NT2/D1 (cell line): ENCODE measurements at regions not wholly inside any gene's neighbourhood (a gene's known extent, or its start where the extent isn't known, plus 50 kb on each side); places are given as distances from the start of the nearest gene placed in this dataset.

Experiments used
- YY1 ChIP-seq: IDR thresholded peaks from 2 replicates; pipeline ENCODE4 v1.6.1; 2011; ENCODE audit not compliant: insufficient read length, insufficient read depth
- ZNF274 ChIP-seq: IDR thresholded peaks from 2 replicates; pipeline ENCODE4 v1.6.1; 2011; ENCODE audit warnings: mild to moderate bottlenecking, low read depth, low read length

DNA sequence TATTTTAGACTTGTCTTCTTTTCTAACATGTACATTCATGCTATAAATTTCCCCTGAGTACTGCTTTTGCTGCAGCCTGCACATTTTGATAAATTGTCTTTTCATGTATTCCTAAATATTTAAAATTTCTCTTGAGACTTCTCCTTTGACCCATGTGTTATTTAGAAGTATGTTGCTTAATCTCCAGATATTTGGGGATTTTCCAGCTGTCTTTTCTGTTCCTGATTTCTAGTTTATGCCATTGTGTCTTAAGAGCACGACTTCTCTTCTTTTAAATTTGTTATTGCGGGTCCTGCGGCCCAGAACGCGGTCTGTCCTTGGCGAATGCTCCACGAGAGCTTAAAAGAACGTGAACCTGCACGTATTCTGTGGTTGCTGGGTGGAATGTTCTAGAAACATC, 136.4 kb downstream of the KIF26A start:
- TF ChIP-seq ZNF274 = no peak
- no peak for TF ChIP-seq YY1
